Islet of Langerhans (tissue), 1 donor: ENCODE measurements at regions not wholly inside any gene's neighbourhood (a gene's known extent, or its start where the extent isn't known, plus 50 kb on each side); places are given as distances from the start of the nearest gene placed in this dataset.

Experiments used
- FAIRE-seq: peaks from one replicate; lab custom pipeline; 2011; peaks lifted over from hg19 to GRCh38; lab: Jason Lieb, UNC

DNA sequence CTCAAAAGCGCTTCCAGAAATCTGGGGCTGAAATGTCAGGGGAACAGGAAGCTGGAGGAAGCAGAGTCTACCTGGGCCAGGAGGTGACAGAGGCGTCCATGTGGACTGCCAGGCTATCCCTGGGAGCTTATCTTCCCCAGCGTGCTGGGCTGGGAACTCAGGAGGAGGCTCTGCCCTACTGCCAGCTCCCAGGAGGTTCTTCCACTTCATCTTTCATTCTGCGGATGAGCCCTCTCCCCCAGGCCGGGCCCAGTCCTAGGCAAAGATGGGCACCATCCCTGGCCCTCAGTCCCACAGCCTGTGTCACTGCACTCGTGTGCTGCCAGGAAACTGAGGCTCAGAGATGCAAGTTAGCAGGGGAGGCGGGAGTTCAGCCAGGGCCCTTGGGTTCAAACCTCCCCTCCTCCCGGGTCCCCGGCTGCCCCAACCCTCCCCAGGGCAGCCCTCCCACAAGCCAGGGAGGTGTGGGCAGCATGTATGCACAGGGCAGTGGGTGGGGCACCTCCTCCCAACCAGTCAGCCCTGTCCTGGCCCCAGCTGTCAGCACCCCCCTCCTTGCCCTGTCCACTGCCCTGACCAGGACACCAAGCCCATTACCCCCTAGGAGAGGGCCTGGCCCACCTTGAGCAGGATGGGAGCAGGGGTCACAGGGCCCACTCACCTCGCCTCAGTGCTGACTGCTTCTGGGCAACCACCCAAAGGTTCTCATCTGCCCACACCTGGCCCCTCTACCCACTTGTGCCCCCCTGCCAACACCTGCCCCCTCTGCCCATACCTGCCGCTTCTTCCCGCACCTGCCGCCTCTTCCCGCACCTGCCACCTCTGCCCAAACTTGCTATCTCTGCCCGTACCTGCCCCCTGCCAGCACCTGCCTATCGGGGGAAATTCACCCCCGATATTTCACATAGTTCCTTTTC lies 226.0 kb downstream of the NPHP4 start:
- FAIRE-seq: no peak

DNA sequence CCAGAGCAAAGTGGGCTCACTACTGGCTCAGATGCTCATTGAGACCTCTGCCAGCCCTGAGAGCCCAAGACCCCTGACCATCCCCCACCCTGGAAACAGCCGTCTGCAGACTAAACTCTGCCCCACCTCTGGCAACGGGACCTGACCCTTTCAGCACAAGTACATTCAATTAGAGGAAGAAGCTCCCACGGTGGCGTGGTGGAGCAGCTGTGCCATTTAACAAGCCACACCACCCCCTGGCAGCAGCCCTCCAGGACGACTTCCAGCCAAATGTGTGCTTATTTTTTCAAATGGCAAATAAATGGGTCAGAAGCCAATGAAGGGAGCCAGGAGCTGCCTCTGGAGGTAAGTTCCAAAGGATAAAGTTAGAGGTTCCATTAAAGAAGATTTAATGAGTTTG lies 226.7 kb downstream of the NPHP4 start:
- no peak for FAIRE-seq

GRCh38 chr1:5764959-5765358 lies 227.3 kb downstream of the NPHP4 start:
- no peak for FAIRE-seq

DNA sequence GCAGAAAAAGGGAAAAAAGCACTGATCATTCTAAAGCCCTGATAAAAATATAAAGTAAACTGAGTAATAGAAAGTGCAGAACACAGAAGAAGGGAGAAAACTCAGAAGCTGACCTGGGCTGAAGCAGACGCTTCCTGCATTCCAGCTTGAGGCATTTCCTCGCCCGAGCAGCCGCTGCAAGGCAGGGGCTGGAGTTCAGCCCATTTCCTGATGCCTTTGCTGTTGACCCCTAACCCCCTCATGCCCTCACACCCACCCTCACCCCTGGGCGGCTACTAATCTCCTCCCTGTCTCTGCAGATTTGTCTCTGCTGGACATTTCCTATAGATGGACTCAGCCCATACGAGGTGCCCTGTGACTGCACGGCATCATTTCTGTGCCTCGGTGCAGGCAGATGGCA lies 227.8 kb downstream of the NPHP4 start:
- FAIRE-seq: no peak

DNA sequence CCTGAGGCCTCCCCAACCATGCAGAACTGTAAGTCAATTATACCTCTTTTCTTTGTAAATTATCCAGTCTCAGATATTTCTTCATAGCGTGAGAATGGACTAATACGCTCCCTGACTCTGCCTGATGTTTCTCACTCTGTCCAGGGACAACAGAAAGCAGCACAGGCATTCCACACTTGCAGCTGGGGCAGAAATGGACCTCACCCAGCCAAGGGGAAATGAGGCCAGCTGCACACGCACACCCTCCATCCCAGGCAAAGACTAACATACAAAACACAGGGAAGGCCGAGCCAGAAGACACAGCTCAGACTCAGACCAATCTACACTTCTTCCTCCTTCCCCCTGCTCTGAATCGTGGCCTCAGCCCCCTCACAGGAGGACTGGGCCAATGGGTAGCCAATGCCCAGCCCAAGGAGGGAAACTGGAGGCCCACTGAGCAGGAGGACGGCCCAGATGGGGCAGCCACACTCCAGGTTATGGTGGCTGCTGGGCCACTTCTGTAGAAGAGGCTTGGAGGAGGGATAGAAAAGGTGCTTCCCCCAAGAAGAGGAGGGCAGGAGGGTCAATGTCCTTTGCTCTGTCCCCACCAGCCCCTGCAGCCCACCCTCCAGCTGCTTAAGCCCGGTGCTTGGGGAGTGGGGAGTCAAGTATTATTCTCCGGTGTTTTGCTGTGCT lies 228.4 kb downstream of the NPHP4 start:
- no peak for FAIRE-seq

GRCh38 chr1:5758859-5759578 lies 233.2 kb downstream of the NPHP4 start:
- FAIRE-seq: no peak

DNA sequence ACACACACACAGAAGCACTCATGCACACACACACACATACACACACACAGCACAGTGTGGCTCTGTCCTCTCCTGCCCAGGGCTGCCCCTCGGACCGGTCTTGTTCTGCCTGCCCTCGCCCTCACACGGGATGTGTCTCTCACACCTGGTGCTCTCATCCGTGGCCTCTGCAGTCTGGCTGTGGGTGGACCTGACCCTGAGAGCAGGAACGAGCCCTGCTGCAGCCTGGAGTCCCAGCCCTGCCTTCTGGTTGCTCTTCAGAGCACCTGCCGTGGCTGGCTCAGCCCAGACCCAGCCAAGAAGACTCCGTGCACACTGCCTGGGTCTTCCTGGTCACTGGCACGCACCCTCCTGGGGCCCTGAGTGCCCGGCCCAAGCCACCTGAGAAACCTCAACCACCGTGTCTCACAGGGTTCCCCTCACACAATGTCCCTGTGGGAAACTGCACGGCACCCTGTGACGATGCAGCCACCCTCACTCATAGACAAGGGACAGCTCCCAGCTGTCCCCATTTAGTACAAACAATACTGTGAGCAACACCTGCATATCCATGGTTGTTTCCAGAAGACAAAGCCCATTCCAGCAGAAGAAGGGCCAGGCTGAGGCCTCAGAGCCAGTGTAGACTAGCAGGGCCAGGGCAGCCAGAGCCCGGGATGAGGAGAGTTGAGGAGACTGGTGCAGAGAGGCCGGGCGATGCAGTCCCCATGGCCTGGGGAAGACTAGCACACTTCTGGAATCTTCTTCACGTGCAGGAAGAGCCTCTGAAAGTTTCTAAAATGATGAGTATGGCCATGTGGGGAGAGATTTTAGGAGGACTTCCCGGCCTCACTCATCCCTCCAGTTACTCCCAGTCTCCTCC lies 234.0 kb downstream of the NPHP4 start:
- no peak for FAIRE-seq

DNA sequence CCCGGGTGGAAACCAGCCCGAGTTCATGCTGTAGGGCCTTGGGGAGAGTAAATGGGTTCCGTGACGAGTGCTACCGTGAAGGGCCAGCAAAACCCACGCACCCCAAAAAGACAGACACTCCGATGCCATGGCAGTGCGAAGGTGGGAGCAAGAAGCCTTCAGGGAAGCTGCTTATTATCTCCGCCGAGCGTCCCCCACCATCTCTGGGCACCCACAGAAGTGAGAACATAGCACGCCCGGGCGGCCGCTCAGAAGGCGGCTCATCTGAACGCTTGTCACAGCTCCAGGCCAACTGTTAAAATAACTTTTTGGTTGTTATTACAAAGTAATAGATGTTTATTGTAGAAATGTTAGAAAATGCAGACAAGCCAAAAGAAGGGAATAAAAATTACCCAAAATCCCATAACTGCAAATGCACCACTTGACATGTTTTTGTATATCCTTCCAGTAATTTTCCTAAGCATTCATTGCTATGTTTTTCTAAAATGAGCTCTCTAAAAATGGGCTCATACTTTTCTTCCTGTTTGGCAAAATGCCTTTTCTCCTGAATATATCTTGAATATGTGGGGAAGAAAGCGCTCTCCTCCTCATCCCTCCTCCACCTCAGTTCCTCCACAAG lies 234.9 kb downstream of the NPHP4 start:
- FAIRE-seq: no peak

GRCh38 chr1:5756434-5757186 lies 235.6 kb downstream of the NPHP4 start:
- no peak for FAIRE-seq

GRCh38 chr1:5755552-5756125 lies 236.6 kb downstream of the NPHP4 start:
- no peak for FAIRE-seq

DNA sequence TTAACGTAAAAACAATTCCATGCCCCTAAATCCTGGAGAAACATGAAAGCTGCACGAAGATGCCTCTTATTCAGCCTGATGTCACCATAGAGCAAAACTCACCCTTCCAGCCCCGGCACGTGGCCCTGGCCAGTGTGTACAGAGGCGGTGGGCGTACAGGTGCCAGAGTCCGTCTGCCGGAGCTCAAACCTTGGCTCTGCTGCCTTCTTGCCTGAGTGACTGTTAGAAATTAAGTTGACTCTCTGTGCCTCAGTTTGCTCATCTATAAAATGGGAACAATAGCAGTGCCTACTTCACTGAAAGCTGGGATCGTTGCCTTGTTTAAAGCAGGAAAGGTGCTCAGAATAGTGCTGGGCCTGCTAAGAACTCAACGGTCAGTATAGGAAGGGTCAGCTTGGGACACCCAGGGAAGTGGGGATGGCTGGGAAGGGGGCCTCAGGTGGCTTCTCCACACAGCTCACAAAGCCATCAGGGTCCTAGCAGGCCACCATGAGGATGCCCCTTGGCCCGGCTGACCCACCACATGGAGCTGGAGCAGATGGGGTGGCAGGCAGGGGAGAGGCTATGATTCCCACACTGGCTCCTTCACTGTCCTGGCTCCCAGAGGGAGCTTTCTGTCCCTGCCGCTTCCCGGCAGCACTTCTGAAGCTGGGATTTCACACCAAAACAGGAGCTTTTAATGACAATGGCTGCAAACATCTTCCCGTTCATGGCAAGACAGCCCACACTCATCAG lies 237.2 kb downstream of the NPHP4 start:
- no peak for FAIRE-seq

DNA sequence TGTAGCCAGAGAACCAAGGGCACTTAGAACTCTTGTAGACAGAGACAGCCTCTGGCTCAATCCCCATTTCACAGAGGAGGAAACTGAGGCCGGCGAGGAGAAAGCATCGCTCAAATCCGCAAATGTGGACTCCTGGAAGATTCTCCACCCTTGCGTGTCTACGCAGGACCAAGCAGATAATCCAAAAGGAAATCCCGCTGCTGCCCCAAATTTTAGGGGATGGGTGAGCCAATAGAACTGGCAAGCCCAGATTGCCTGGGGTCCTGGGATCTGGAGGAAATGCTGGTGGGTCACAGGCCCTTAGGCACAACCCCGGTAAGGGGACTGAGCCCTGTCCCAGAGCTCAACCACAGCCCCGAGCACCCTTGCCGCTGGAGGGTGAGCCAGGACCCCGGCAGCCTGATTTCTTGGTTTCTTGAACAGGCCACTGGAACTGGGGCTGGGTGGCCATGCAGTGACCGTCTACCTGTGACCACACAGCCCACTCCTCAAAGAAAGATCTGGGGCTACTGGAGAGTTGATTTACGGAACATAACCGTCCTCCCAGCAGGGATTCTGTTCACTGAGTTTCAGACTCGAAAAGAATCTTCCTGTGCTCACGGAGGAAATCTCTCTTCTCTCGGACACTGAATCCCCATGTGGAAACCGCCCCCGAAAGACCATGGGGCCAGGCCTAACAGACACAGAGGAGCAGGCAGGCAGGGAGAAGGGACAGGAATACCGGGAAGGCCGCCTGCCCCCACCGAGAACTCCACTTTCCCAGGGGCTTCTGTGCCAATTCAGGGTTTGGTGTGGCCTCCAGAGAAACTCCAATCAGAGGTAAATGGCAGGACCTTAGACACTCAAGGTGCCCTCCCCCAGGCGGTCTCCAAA lies 238.4 kb downstream of the NPHP4 start:
- FAIRE-seq: no peak

DNA sequence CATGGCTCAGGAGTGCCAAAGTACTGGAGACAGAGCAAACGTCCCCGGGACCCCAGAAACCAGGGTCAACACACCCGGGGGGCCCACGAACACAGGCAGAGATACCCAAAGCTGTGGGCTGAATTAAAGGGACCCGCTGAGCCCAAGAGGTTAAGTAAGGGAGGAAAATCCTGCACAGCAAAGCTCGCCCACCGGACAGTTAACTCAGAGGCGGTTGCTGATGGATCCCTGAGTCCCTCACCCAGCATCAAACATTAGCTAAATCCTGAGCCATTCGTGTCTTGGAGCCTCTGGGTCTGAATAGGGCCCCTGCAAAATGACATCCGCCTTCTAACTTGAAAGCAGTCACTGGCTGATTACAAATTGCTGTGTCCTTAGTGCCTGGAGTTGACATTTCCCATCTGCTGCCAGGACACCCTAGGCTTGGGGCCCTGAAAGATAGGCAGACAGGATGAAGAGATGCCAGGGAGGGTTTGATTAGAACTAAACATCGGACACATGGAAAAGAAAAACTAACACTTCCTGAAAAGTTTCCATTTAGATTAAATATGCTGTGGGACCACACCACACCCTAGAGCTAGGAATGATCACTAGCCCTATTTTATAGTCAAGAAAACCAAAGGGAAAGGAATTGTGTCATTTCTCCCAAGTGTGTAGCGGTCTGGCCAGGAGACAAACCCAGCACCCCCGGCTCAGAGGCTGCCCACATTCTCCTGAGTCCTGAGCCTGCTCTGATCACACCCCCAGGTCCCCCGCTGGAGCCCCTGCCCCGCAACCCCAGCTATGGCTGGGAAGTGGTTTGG lies 239.3 kb downstream of the NPHP4 start:
- FAIRE-seq: no peak

DNA sequence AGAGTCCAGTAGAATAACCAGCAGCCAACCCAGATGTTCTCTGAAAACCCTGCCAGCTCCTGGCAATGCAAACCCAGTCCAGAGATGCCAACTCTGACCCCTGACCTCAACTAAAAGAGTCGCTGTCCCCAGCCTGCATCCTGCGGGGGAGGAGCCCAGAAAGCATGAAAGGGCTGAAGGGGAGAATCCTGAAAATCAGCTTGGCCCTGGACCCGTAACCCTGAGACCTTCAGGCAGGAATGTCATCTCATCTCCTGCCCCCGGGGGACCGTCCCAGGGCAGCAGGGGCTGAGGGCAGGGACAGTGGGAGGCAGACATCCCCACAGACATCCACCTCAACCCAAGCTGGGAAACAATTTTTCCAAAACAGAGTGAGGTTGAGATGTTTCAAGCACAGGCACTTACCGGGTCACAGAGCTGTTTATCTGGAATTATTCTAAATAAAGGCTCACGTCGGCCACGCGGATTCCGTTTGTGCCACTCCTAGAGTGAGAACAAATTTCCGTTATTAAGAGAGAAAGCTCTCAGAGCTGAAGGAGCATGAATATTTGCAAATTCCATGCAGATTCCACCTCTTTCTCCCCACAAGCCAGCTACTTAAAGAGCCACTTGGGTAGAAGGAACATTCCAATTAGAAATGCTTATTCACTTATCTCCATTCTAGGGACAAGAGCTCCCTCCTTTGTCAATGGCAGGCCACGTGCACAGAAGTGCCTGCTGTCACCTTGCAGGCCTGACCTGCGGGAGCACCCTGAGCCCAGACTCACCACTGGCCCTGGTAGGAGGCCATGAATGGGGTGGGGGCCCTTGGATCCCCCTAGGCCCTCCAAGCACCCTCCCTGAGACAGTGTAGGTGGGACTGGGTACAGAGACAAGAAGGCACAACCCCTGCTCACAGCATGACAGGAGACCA lies 240.1 kb downstream of the NPHP4 start:
- no peak for FAIRE-seq

GRCh38 chr1:5751163-5751540 lies 241.1 kb downstream of the NPHP4 start:
- no peak for FAIRE-seq

GRCh38 chr1:5750186-5751162 lies 241.8 kb downstream of the NPHP4 start:
- no peak for FAIRE-seq
